HL-60/S4 treated with retinoic acid at 250 ng/mL for 4 days and 3 days (cell line): ENCODE measurements at regions not wholly inside any gene's neighbourhood (a gene's known extent, or its start where the extent isn't known, plus 50 kb on each side); places are given as distances from the start of the nearest gene placed in this dataset.
"Not testable (repeated sequence)": the region's sequence is repeated elsewhere in the genome, so short reads cannot be mapped to it uniquely, and the experiment has no call there.

Source experiments
- in situ Hi-C: fragments of 300-500 bp; cut with MboI; formaldehyde crosslinking; loops from 2 replicates; pipeline ENCODE4 v1.7.0; 2022; ENCODE audit warnings: low sequenced_read_pairs

GRCh38 chr2:111602259-111602658 is 281.7 kb downstream of the ANAPC1 start:
- in situ Hi-C loops, result not testable (repeated sequence)

- in situ Hi-C loops, result not testable (repeated sequence)
Measured at GRCh38 chr2:111605798-111606197, 278.2 kb downstream of the ANAPC1 start.

GRCh38 chr2:111606632-111607031 is 277.4 kb downstream of the ANAPC1 start:
- in situ Hi-C loops, result not testable (repeated sequence)

GRCh38 chr2:111609146-111609844 is 274.7 kb downstream of the ANAPC1 start:
- in situ Hi-C loops, result not testable (repeated sequence)

GRCh38 chr2:111610035-111610434 is 274.0 kb downstream of the ANAPC1 start:
- in situ Hi-C loops, result not testable (repeated sequence)

- in situ Hi-C loops, result no loop called here
Measured at GRCh38 chr2:111616651-111617218, 267.3 kb downstream of the ANAPC1 start.

- in situ Hi-C loops, result no loop called here
Measured at GRCh38 chr2:111617299-111618225, 266.4 kb downstream of the ANAPC1 start.

GRCh38 chr2:111618226-111618977 is 265.6 kb downstream of the ANAPC1 start:
- in situ Hi-C loops, result no loop called here

- in situ Hi-C loops, result no loop called here
Measured at GRCh38 chr2:111618978-111619902, 264.8 kb downstream of the ANAPC1 start.

- in situ Hi-C loops, result no loop called here
Measured at GRCh38 chr2:111620281-111620680, 263.7 kb downstream of the ANAPC1 start.

GRCh38 chr2:111622859-111623258 is 261.1 kb downstream of the ANAPC1 start:
- in situ Hi-C loops, result no loop called here

- in situ Hi-C loops, result no loop called here
Measured at GRCh38 chr2:111623380-111623779, 260.6 kb downstream of the ANAPC1 start.

GRCh38 chr2:111624411-111625156 is 259.4 kb downstream of the ANAPC1 start:
- in situ Hi-C loops, result no loop called here

GRCh38 chr2:111625157-111625537 is 258.8 kb downstream of the ANAPC1 start:
- in situ Hi-C loops, result not testable (repeated sequence)

GRCh38 chr2:111626037-111626864 is 257.7 kb downstream of the ANAPC1 start:
- in situ Hi-C loops, result no loop called here

- in situ Hi-C loops, result no loop called here
Measured at GRCh38 chr2:111626865-111627163, 257.2 kb downstream of the ANAPC1 start.

GRCh38 chr2:111627256-111627655 is 256.7 kb downstream of the ANAPC1 start:
- in situ Hi-C loops, result no loop called here

- in situ Hi-C loops, result no loop called here
Measured at GRCh38 chr2:111628221-111628620, 255.8 kb downstream of the ANAPC1 start.

- in situ Hi-C loops, result no loop called here
Measured at GRCh38 chr2:111629983-111630382, 254.0 kb downstream of the ANAPC1 start.
